GM12878 (cell line): ENCODE measurements at regions not wholly inside any gene's neighbourhood (a gene's known extent, or its start where the extent isn't known, plus 50 kb on each side); places are given as distances from the start of the nearest gene placed in this dataset.

Experiments
- ATAC-seq: fragments of 200-7000 bp; cut with Tn5 transposase; 3 replicates; pipeline ENCODE4 v1.9.1; 2020; ENCODE audit warnings: mild to moderate bottlenecking, moderate library complexity
- BruUV-seq: library from RNA; stranded (reverse); fragments of 400-500 nt; replicated peaks from 2 replicates; lab custom pipeline; 2021; lab: Mats Ljungman, UMichigan
- CTCF ChIA-PET: fragments of 300-600 bp; sonication (Branson Sonifier 250); formaldehyde crosslinking; extraction: SDS; loops from one replicate; lab custom pipeline; 2021; ENCODE audit warnings: inconsistent platforms; lab: Yijun Ruan, JAX
- POLR2A ChIA-PET: fragments of 350-600 bp; formaldehyde crosslinking; extraction: SDS; loops from one replicate; lab custom pipeline; 2021; ENCODE audit warnings: inconsistent platforms; lab: Charles Lee
- RAD21 ChIA-PET: fragments of 300-600 bp; sonication (Branson Sonifier 250); formaldehyde crosslinking; loops from one replicate; lab custom pipeline; 2023; ENCODE audit warnings: antibody characterized with exemption; ENCODE audit not compliant: unreplicated experiment; lab: Charles Lee
- SMC1A ChIA-PET: fragments of 300-600 bp; sonication (Branson Sonifier 250); formaldehyde crosslinking; loops from one replicate; lab custom pipeline; 2023; ENCODE audit not compliant: unreplicated experiment, uncharacterized antibody; lab: Charles Lee
- DNase-seq: peaks from one replicate; pipeline ENCODE4 v3.0.0-alpha.2; 2011; ENCODE audit warnings: low read depth, low spot score
- FAIRE-seq: peaks from 3 replicates; lab custom pipeline; 2011; peaks lifted over from hg19 to GRCh38; lab: Jason Lieb, UNC
- H2AFZ ChIP-seq: 2 replicates; pipeline ENCODE4 v1.6.0; 2011; ENCODE audit warnings: low read depth, low read length, control low read depth; ENCODE audit not compliant: control insufficient read depth
- H3K27ac ChIP-seq: 2 replicates; pipeline ENCODE4 v1.5.1; 2011; ENCODE audit warnings: control low read depth; ENCODE audit not compliant: control insufficient read depth, insufficient read depth
- H3K27me3 ChIP-seq, 2 experiments: replicated peaks in 1 of 2; 2 replicates each; pipeline versions ENCODE4 v1.6.0 to v1.6.1; 2011; ENCODE audit warnings: low read length in 1 of 2; ENCODE audit not compliant: control insufficient read depth in 2 of 2, insufficient read depth in 2 of 2
- H3K36me3 ChIP-seq, 2 experiments: 2 replicates each; pipeline ENCODE4 v1.5.1; 2011; ENCODE audit warnings: low read length in 1 of 2; ENCODE audit not compliant: control insufficient read depth in 2 of 2, insufficient read depth in 2 of 2
- H3K4me1 ChIP-seq: 2 replicates; pipeline ENCODE4 v1.6.1; 2011; ENCODE audit warnings: mild to moderate bottlenecking, low read length, moderate library complexity, mixed read lengths; ENCODE audit not compliant: control insufficient read depth, insufficient read depth
- H3K4me2 ChIP-seq: 2 replicates; pipeline ENCODE4 v1.6.0; 2011; ENCODE audit warnings: control low read depth; ENCODE audit not compliant: control insufficient read depth, insufficient read depth
- H3K4me3 ChIP-seq: fragments of 200-600 bp; sonication (generic); 2 replicates; pipeline ENCODE4 v1.5.1; 2016
- H3K79me2 ChIP-seq: 2 replicates; pipeline ENCODE4 v1.6.0; 2011; ENCODE audit warnings: low read length; ENCODE audit not compliant: control insufficient read depth, insufficient read depth
- H3K9ac ChIP-seq: 2 replicates; pipeline ENCODE4 v1.8.0; 2011; ENCODE audit warnings: low read length, control low read depth, mixed read lengths; ENCODE audit not compliant: control insufficient read depth, insufficient read depth
- H3K9me3 ChIP-seq: replicated peaks from 3 replicates; pipeline ENCODE4 v1.5.1; 2011; ENCODE audit warnings: mild to moderate bottlenecking, low read length; ENCODE audit not compliant: control insufficient read depth, insufficient read depth
- H4K20me1 ChIP-seq: 2 replicates; pipeline ENCODE4 v1.6.0; 2011; ENCODE audit not compliant: control insufficient read depth, insufficient read depth
- BHLHE40 ChIP-seq, 2 experiments: fragments of 450-650 bp in 1 of 2; IDR thresholded peaks; 2 replicates each; pipeline ENCODE4 v1.6.1; 2011 to 2017; ENCODE audit warnings: low read depth in 2 of 2, borderline replicate concordance in 1 of 2, improper control_type of control experiment in 1 of 2, low read length in 1 of 2, mild to moderate bottlenecking in 1 of 2
- CREB1 ChIP-seq: IDR thresholded peaks from 2 replicates; pipeline ENCODE4 v1.6.1; 2012; ENCODE audit warnings: low read depth, mild to moderate bottlenecking, inconsistent platforms
- CREM ChIP-seq: IDR thresholded peaks from 2 replicates; pipeline ENCODE4 v1.6.1; 2014; ENCODE audit warnings: antibody characterized with exemption, low read depth
- CUX1 ChIP-seq: IDR thresholded peaks from 2 replicates; pipeline ENCODE4 v1.6.1; 2012; ENCODE audit warnings: improper control_type of control experiment, low read depth, low read length; ENCODE audit not compliant: insufficient replicate concordance
- EED ChIP-seq: sonication (generic); IDR thresholded peaks from 2 replicates; pipeline ENCODE4 v1.6.1; 2016; ENCODE audit warnings: antibody characterized with exemption, low read depth
- KAT2A ChIP-seq: conservative IDR thresholded peaks from 2 replicates; pipeline ENCODE4 v1.6.1; 2011; ENCODE audit warnings: low read depth, low read length; ENCODE audit not compliant: control insufficient read depth
- MEF2A ChIP-seq: IDR thresholded peaks from 2 replicates; pipeline ENCODE4 v1.6.1; 2011; ENCODE audit warnings: low read depth, mild to moderate bottlenecking, low read length, moderate library complexity; ENCODE audit not compliant: insufficient read depth
- MYB ChIP-seq: fragments of 150-350 bp; IDR thresholded peaks from 2 replicates; pipeline ENCODE4 v1.6.1; 2014; ENCODE audit warnings: mild to moderate bottlenecking, low read depth, low read length, borderline replicate concordance
- NFXL1 ChIP-seq: fragments of 450-650 bp; IDR thresholded peaks from 2 replicates; pipeline ENCODE4 v1.6.1; 2017; ENCODE audit warnings: antibody characterized with exemption, mild to moderate bottlenecking, borderline replicate concordance
- NFYA ChIP-seq: IDR thresholded peaks from 2 replicates; pipeline ENCODE4 v1.6.1; 2011; ENCODE audit warnings: low read depth, mild to moderate bottlenecking, low read length, improper control_type of control experiment, borderline replicate concordance
- NR2C2 ChIP-seq: IDR thresholded peaks from 2 replicates; pipeline ENCODE4 v1.6.1; 2011; ENCODE audit warnings: borderline replicate concordance, low read depth; ENCODE audit not compliant: control insufficient read depth, insufficient read length
- PAX8 ChIP-seq: fragments of 450-650 bp; IDR thresholded peaks from 2 replicates; pipeline ENCODE4 v1.6.1; 2017; ENCODE audit warnings: mild to moderate bottlenecking, moderate library complexity
- SIX5 ChIP-seq: IDR thresholded peaks from 2 replicates; pipeline ENCODE4 v1.6.1; 2011; ENCODE audit warnings: mild to moderate bottlenecking, low read depth, low read length, moderate library complexity; ENCODE audit not compliant: severe bottlenecking
- TAF1 ChIP-seq: IDR thresholded peaks from 2 replicates; pipeline ENCODE4 v1.6.1; 2011; ENCODE audit warnings: mild to moderate bottlenecking, low read depth, low read length, borderline replicate concordance
- TCF12 ChIP-seq: IDR thresholded peaks from 2 replicates; pipeline ENCODE4 v1.6.1; 2011; ENCODE audit warnings: low read depth, mild to moderate bottlenecking, low read length
- YY1 ChIP-seq: IDR thresholded peaks from 2 replicates; pipeline ENCODE4 v1.6.1; 2011; ENCODE audit warnings: low read depth, mild to moderate bottlenecking, low read length
- ZNF24 ChIP-seq: fragments of 450-650 bp; IDR thresholded peaks from 2 replicates; pipeline ENCODE4 v1.6.1; 2017; ENCODE audit warnings: antibody characterized with exemption, mild to moderate bottlenecking
- ZNF622 ChIP-seq: fragments of 450-650 bp; IDR thresholded peaks from 2 replicates; pipeline ENCODE4 v1.6.1; 2017; ENCODE audit warnings: mild to moderate bottlenecking, inconsistent platforms
- WGBS: methylation state at CpG from one replicate; pipeline ENCODE4 v1.1.6; 2016; ENCODE audit warnings: low lambda C conversion rate; ENCODE audit not compliant: insufficient replicate concordance, insufficient coverage; ENCODE audit errors: missing lambda C conversion rate; 5-methylcytosine and 5-hydroxymethylcytosine counted together
- in situ Hi-C: fragments of 300-500 bp; cut with MboI; formaldehyde crosslinking; loops from 9 replicates; pipeline ENCODE4 v1.14.3; 2018; ENCODE audit warnings: mixed read lengths
- intact Hi-C: fragments of 100-400 bp; cut with micrococcal nuclease; formaldehyde crosslinking; loops from one replicate; pipeline ENCODE4 v1.14.2; 2022; ENCODE audit not compliant: unreplicated experiment

GRCh38 chr1:91606546-91607078 lies 106.0 kb downstream of the CDC7 start:
- BruUV-seq = no TSS peak
- 48% methylated on average over 7 of the region's 7 CpGs for WGBS
- Histone ChIP-seq H3K9ac (no peak overlapping the region), H2AFZ (no peak overlapping the region), H3K4me1 (0 out of 2 replicates have a peak, but pooled peaks cover 6% of the 10 kb centered on the region), H3K27me3 (no peaks in the 10 kb centered on the region; a peak in 1 of 4 replicates), H3K27ac (no peak overlapping the region), H3K36me3 (no peaks in the 10 kb centered on the region), H3K4me3 (no peak overlapping the region), H3K79me2 (no peaks in the 10 kb centered on the region), H4K20me1 (no peaks in the 10 kb centered on the region), H3K4me2 (no peak overlapping the region), H3K9me3 (no peaks in the 10 kb centered on the region)
- ATAC-seq (no peak), DNase-seq (no peak), FAIRE-seq (no peak)
- ChIA-PET CTCF (no interaction called here), RAD21 (no interaction called here), SMC1A (no interaction called here), POLR2A (no interaction called here)
- in situ Hi-C loops (no loop called here), intact Hi-C loops (no loop called here)
- TF ChIP-seq EED (no peak), ZNF24 (no peak), CREB1 (no peak), MEF2A (no peak), NFXL1 (no peak), CREM (no peak), NR2C2 (no peak), SIX5 (no peak), PAX8 (no peak), BHLHE40 (IDR thresholded peaks at IDR 0.05; ENCODE audit: borderline replicate concordance in 1 of 2, low read depth in 2 of 2, low read length in 1 of 2) (no peak), TAF1 (no peak), MYB (no peak), NFYA (no peak), KAT2A (no peak), YY1 (no peak), CUX1 (no peak), TCF12 (no peak), ZNF622 (no peak)
